Breast epithelium (tissue), 3 donors: ENCODE measurements at regions not wholly inside any gene's neighbourhood (a gene's known extent, or its start where the extent isn't known, plus 50 kb on each side); places are given as distances from the start of the nearest gene placed in this dataset.

Source experiments
- CTCF ChIP-seq, 3 donors: fragments of 450-650 bp; IDR thresholded peaks; one replicate each; pipeline ENCODE4 v1.5.1; 2016 to 2017; ENCODE audit warnings: antibody characterized with exemption in 3 of 3, mild to moderate bottlenecking in 3 of 3, moderate library complexity in 3 of 3
- POLR2AphosphoS5 ChIP-seq, 3 donors: sonication (generic); formaldehyde crosslinking; IDR thresholded peaks; one replicate each; pipeline ENCODE4 v1.6.1; 2017; ENCODE audit warnings: antibody characterized with exemption in 3 of 3

GRCh38 chr17:36684134-36684533 is 82.8 kb downstream of the MRM1 start:
- TF ChIP-seq CTCF (IDR thresholded peaks at IDR 0.05) (no peak), POLR2AphosphoS5 (IDR thresholded peaks at IDR 0.05) (no peak)
